Caco-2 (cell line): ENCODE measurements at regions not wholly inside any gene's neighbourhood (a gene's known extent, or its start where the extent isn't known, plus 50 kb on each side); places are given as distances from the start of the nearest gene placed in this dataset.
A peak's percentile ranks its signal among the peaks of the same experiment; 100 is the strongest.

ENCODE experiments used
- BruUV-seq: library from RNA; stranded (reverse); fragments of 400-500 nt; replicated peaks from 2 replicates; lab custom pipeline; 2021; lab: Mats Ljungman, UMichigan
- CTCF ChIA-PET: fragments of 300-600 bp; sonication (Branson Sonifier 250); formaldehyde crosslinking; loops from one replicate; lab custom pipeline; 2022; ENCODE audit warnings: antibody characterized with exemption; lab: Charles Lee
- POLR2A ChIA-PET: fragments of 300-600 bp; sonication (Branson Sonifier 250); formaldehyde crosslinking; loops from one replicate; lab custom pipeline; 2022; ENCODE audit warnings: antibody characterized with exemption; lab: Charles Lee
- DNase-seq, 2 experiments: peaks; one replicate each; pipeline versions ENCODE4 v3.0.0 to v3.0.0-alpha.2; 2020 to 2022
- H3K27me3 ChIP-seq: replicated peaks from 2 replicates; pipeline ENCODE4 v1.6.0; 2011; ENCODE audit warnings: low read length; ENCODE audit not compliant: control insufficient read depth, insufficient read depth
- H3K36me3 ChIP-seq: 2 replicates; pipeline ENCODE4 v1.5.1; 2011; ENCODE audit warnings: low read length; ENCODE audit not compliant: control insufficient read depth, insufficient read depth
- H3K4me1 ChIP-seq: fragments of 250-450 bp; sonication (Bioruptor Pico); 2 replicates; pipeline ENCODE4 v1.5.1; 2020; ENCODE audit warnings: mild to moderate bottlenecking
- H3K4me3 ChIP-seq: 2 replicates; pipeline ENCODE4 v1.5.1; 2011; ENCODE audit warnings: low read depth, mild to moderate bottlenecking, control low read depth, low read length
- H3K9me3 ChIP-seq: fragments of 250-450 bp; sonication (Bioruptor Pico); 2 replicates; pipeline ENCODE4 v1.5.1; 2020; ENCODE audit warnings: mild to moderate bottlenecking, moderate library complexity
- H3K27ac Mint-ChIP-seq: one replicate; pipeline ENCODE4 v1.8.0; 2022; ENCODE audit warnings: mixed read lengths; ENCODE audit not compliant: unreplicated experiment
- H3K27me3 Mint-ChIP-seq: one replicate; pipeline ENCODE4 v1.8.0; 2022; ENCODE audit warnings: mixed read lengths; ENCODE audit not compliant: insufficient read depth, unreplicated experiment
- H3K36me3 Mint-ChIP-seq: one replicate; pipeline ENCODE4 v1.8.0; 2022; ENCODE audit warnings: mild to moderate bottlenecking, mixed read lengths; ENCODE audit not compliant: insufficient read depth, unreplicated experiment
- H3K4me1 Mint-ChIP-seq: one replicate; pipeline ENCODE4 v1.8.0; 2022; ENCODE audit warnings: low read depth, mixed read lengths; ENCODE audit not compliant: unreplicated experiment
- H3K4me3 Mint-ChIP-seq: one replicate; pipeline ENCODE4 v1.8.0; 2022; ENCODE audit warnings: mild to moderate bottlenecking, moderate library complexity, mixed read lengths; ENCODE audit not compliant: unreplicated experiment
- H3K9me3 Mint-ChIP-seq: one replicate; pipeline ENCODE4 v1.8.0; 2022; ENCODE audit warnings: mixed read lengths; ENCODE audit not compliant: unreplicated experiment
- CTCF ChIP-seq, 2 experiments: fragments of 200-600 bp in 1 of 2; IDR thresholded peaks; 1 replicate in 1 of 2; 2 replicates in 1 of 2; pipeline versions ENCODE4 v1.5.1 to v1.8.0; 2011 to 2022; ENCODE audit warnings: antibody characterized with exemption in 1 of 2, control low read depth in 1 of 2, inconsistent platforms in 1 of 2, low read depth in 1 of 2, low read length in 1 of 2, mild to moderate bottlenecking in 1 of 2, moderate library complexity in 1 of 2; ENCODE audit not compliant: insufficient read depth in 1 of 2, severe bottlenecking in 1 of 2, unreplicated experiment in 1 of 2
- intact Hi-C: fragments of 100-400 bp; cut with micrococcal nuclease; formaldehyde crosslinking; loops from one replicate; pipeline ENCODE4 v1.10.0; 2022; ENCODE audit not compliant: unreplicated experiment

- Histone ChIP-seq H3K27me3 (no peaks in the 10 kb centered on the region), H3K36me3 (no peaks in the 10 kb centered on the region), H3K4me3 (no peak overlapping the region), H3K9me3 (no peaks in the 10 kb centered on the region), H3K4me1 (no peaks in the 10 kb centered on the region)
- Mint-ChIP-seq H3K9me3 (no peaks in the 10 kb centered on the region), H3K4me3 (no peak overlapping the region), H3K27ac (no peak overlapping the region), H3K36me3 (no peaks in the 10 kb centered on the region), H3K4me1 (no peaks in the 10 kb centered on the region), H3K27me3 (peaks cover 5% of the 10 kb centered on the region)
- intact Hi-C loops: no loop called here
- DNase-seq: no peak
- ChIA-PET POLR2A (no interaction called here), CTCF (no interaction called here)
- no peak for TF ChIP-seq CTCF (IDR thresholded peaks at IDR 0.05; ENCODE audit: insufficient read depth in 1 of 2, low read depth in 1 of 2, low read length in 1 of 2, severe bottlenecking in 1 of 2, unreplicated experiment in 1 of 2)
- BruUV-seq: no TSS peak
Observed at GRCh38 chr7:123360631-123361030, 160.9 kb upstream of the SLC13A1 start.

- H3K4me3 Mint-ChIP-seq: no peak overlapping the region
- Histone ChIP-seq H3K4me3 (no peak overlapping the region), H3K36me3 (no peaks in the 10 kb centered on the region), H3K4me1 (no peaks in the 10 kb centered on the region), H3K9me3 (no peaks in the 10 kb centered on the region), H3K27me3 (no peaks in the 10 kb centered on the region)
- no peaks in the 10 kb centered on the region for H3K4me1 Mint-ChIP-seq
- BruUV-seq: no TSS peak
- POLR2A ChIA-PET: no interaction called here
- no peak overlapping the region for H3K27ac Mint-ChIP-seq
- peaks cover 9% of the 10 kb centered on the region for H3K27me3 Mint-ChIP-seq
- intact Hi-C loops: no loop called here
- CTCF ChIA-PET: no interaction called here
- peak in 1 of 2 experiments; percentile 9 for DNase-seq
- H3K36me3 Mint-ChIP-seq: no peaks in the 10 kb centered on the region
- H3K9me3 Mint-ChIP-seq: no peaks in the 10 kb centered on the region
- peak; percentile 15 to 23 for TF ChIP-seq CTCF (IDR thresholded peaks at IDR 0.05; ENCODE audit: insufficient read depth in 1 of 2, low read depth in 1 of 2, low read length in 1 of 2, severe bottlenecking in 1 of 2, unreplicated experiment in 1 of 2)
Observed at GRCh38 chr7:123355576-123356190, 155.9 kb upstream of the SLC13A1 start.

DNA sequence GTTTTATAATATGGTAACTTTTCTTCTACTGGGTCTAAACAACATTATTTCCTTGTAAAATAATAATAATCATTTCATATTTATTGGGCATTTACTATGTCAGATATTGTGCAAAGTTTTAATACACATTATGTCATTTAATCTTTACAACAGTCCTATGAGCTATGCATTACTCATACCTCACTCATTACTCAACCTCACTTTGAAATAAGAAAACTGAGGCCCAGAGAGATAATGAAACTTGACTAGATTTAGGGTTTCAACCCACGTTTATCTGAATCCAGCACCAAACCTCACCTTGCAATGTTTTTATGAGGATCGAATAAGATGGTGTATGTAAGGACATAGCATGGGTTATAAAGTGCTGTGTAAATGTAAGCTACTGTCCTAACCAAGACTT lies 153.2 kb upstream of the SLC13A1 start:
- H3K4me3 ChIP-seq: no peak overlapping the region
- H3K4me1 Mint-ChIP-seq: no peaks in the 10 kb centered on the region
- no peaks in the 10 kb centered on the region; the same call in 1 of the 2 replicates for H3K27me3 ChIP-seq
- no peak overlapping the region for H3K4me3 Mint-ChIP-seq
- peaks cover 6% of the 10 kb centered on the region for H3K27me3 Mint-ChIP-seq
- no peaks in the 10 kb centered on the region for H3K36me3 Mint-ChIP-seq
- no peak for DNase-seq
- TF ChIP-seq CTCF (IDR thresholded peaks at IDR 0.05; ENCODE audit: insufficient read depth in 1 of 2, low read depth in 1 of 2, low read length in 1 of 2, severe bottlenecking in 1 of 2, unreplicated experiment in 1 of 2): no peak
- intact Hi-C loops: no loop called here
- ChIA-PET CTCF (no interaction called here), POLR2A (no interaction called here)
- no peaks in the 10 kb centered on the region for H3K36me3 ChIP-seq
- H3K9me3 ChIP-seq: no peaks in the 10 kb centered on the region
- H3K9me3 Mint-ChIP-seq: no peaks in the 10 kb centered on the region
- no peaks in the 10 kb centered on the region for H3K4me1 ChIP-seq
- H3K27ac Mint-ChIP-seq: no peak overlapping the region
- no TSS peak for BruUV-seq
